A673 (cell line): ENCODE measurements at regions not wholly inside any gene's neighbourhood (a gene's known extent, or its start where the extent isn't known, plus 50 kb on each side); places are given as distances from the start of the nearest gene placed in this dataset.

ENCODE experiments used
- BruUV-seq: library from RNA; stranded (reverse); fragments of 400-500 nt; replicated peaks from 2 replicates; lab custom pipeline; 2021; lab: Mats Ljungman, UMichigan
- CTCF ChIA-PET: fragments of 300-600 bp; sonication (Branson Sonifier 250); formaldehyde crosslinking; loops from one replicate; lab custom pipeline; 2022; ENCODE audit warnings: antibody characterized with exemption; lab: Charles Lee
- POLR2A ChIA-PET: fragments of 300-600 bp; sonication (Branson Sonifier 250); formaldehyde crosslinking; loops from one replicate; lab custom pipeline; 2022; ENCODE audit warnings: antibody characterized with exemption; ENCODE audit not compliant: low non-redundant PET; lab: Charles Lee
- DNase-seq: peaks from one replicate; pipeline ENCODE4 v3.0.0-alpha.2; 2015; ENCODE audit warnings: low spot score
- H3K27ac ChIP-seq: fragments of 200-600 bp; sonication (generic); 2 replicates; pipeline ENCODE4 v1.5.1; 2016; ENCODE audit warnings: mixed run types, low read depth, mild to moderate bottlenecking, mixed read lengths, antibody characterized with exemption, low read length; ENCODE audit not compliant: poor library complexity, severe bottlenecking
- H3K27me3 ChIP-seq: fragments of 200-600 bp; sonication (generic); replicated peaks from 2 replicates; pipeline ENCODE4 v1.6.1; 2017; ENCODE audit warnings: mixed run types, low read depth, mild to moderate bottlenecking, mixed read lengths, antibody characterized with exemption, low read length; ENCODE audit not compliant: insufficient read depth, poor library complexity
- H3K36me3 ChIP-seq: fragments of 200-600 bp; sonication (generic); 2 replicates; pipeline ENCODE4 v1.6.1; 2016; ENCODE audit warnings: mixed run types, mild to moderate bottlenecking, mixed read lengths, antibody characterized with exemption, low read length; ENCODE audit not compliant: insufficient read depth, poor library complexity, severe bottlenecking
- H3K4me1 ChIP-seq: fragments of 200-600 bp; sonication (generic); 2 replicates; pipeline ENCODE4 v1.6.1; 2017; ENCODE audit warnings: mixed run types, mild to moderate bottlenecking, mixed read lengths, antibody characterized with exemption, low read length; ENCODE audit not compliant: insufficient read depth, poor library complexity, severe bottlenecking
- H3K4me3 ChIP-seq: fragments of 200-600 bp; sonication (generic); 2 replicates; pipeline ENCODE4 v1.5.1; 2016; ENCODE audit warnings: low read depth, mixed run types, mild to moderate bottlenecking, mixed read lengths, low read length; ENCODE audit not compliant: poor library complexity, severe bottlenecking
- H3K9me3 ChIP-seq: fragments of 200-600 bp; sonication (generic); 2 replicates; pipeline ENCODE4 v1.6.1; 2016; ENCODE audit warnings: mixed run types, low read depth, mild to moderate bottlenecking, mixed read lengths, antibody characterized with exemption, low read length; ENCODE audit not compliant: poor library complexity, severe bottlenecking
- CTCF ChIP-seq: fragments of 300-800, 200-600 bp; sonication (generic); conservative IDR thresholded peaks from 2 replicates; pipeline ENCODE4 v1.5.1; 2017; ENCODE audit warnings: low read depth, mild to moderate bottlenecking, antibody characterized with exemption, low read length, moderate library complexity, mixed read lengths
- EZH2 ChIP-seq: fragments of 200-600 bp; sonication (generic); IDR thresholded peaks from 2 replicates; pipeline ENCODE4 v1.6.1; 2017; ENCODE audit warnings: borderline replicate concordance, low read depth, mild to moderate bottlenecking, mixed read lengths, antibody characterized with exemption, low read length; ENCODE audit not compliant: poor library complexity, severe bottlenecking
- intact Hi-C: fragments of 100-400 bp; cut with micrococcal nuclease; formaldehyde crosslinking; loops from one replicate; pipeline ENCODE4 v1.10.0; 2022; ENCODE audit not compliant: unreplicated experiment

- no peak for TF ChIP-seq EZH2
- TF ChIP-seq CTCF, result no peak
- intact Hi-C loops, result no loop called here
- no TSS peak for BruUV-seq
Observed at GRCh38 chr10:44682507-44682906, 228.6 kb upstream of the TMEM72 start.

GRCh38 chr10:44684661-44685060 lies 226.5 kb upstream of the TMEM72 start:
- no peak for DNase-seq
- intact Hi-C loops, result no loop called here
- no TSS peak for BruUV-seq
- Histone ChIP-seq H3K9me3 (no peaks in the 10 kb centered on the region), H3K27ac (no peak overlapping the region), H3K4me3 (no peak overlapping the region), H3K27me3 (no peaks in the 10 kb centered on the region), H3K36me3 (no peaks in the 10 kb centered on the region), H3K4me1 (no peaks in the 10 kb centered on the region)
- POLR2A ChIA-PET, result no interaction called here
- CTCF ChIA-PET, result no interaction called here
- TF ChIP-seq CTCF (no peak), EZH2 (no peak)

More at GRCh38 chr10:44682507-44682906, 228.6 kb upstream of the TMEM72 start:
- H3K27me3 ChIP-seq, result no peaks in the 10 kb centered on the region
- no peak for DNase-seq
- no peak overlapping the region for H3K27ac ChIP-seq
- CTCF ChIA-PET, result no interaction called here
- H3K4me1 ChIP-seq, result no peaks in the 10 kb centered on the region
- H3K9me3 ChIP-seq, result no peaks in the 10 kb centered on the region
- no peak overlapping the region for H3K4me3 ChIP-seq
- POLR2A ChIA-PET, result no interaction called here
- no peaks in the 10 kb centered on the region for H3K36me3 ChIP-seq

- CTCF ChIA-PET, result no interaction called here
- H3K4me1 ChIP-seq, result no peaks in the 10 kb centered on the region
- H3K27me3 ChIP-seq, result no peaks in the 10 kb centered on the region
- no peaks in the 10 kb centered on the region for H3K9me3 ChIP-seq
- no peak overlapping the region for H3K4me3 ChIP-seq
- no TSS peak for BruUV-seq
- intact Hi-C loops, result no loop called here
- no peak for DNase-seq
- H3K36me3 ChIP-seq, result no peaks in the 10 kb centered on the region
- POLR2A ChIA-PET, result no interaction called here
- H3K27ac ChIP-seq, result no peak overlapping the region
- TF ChIP-seq CTCF (no peak), EZH2 (no peak)
Observed at GRCh38 chr10:44685220-44685619, 225.9 kb upstream of the TMEM72 start.
